ENCODE measurements at regions not wholly inside any gene's neighbourhood (a gene's known extent, or its start where the extent isn't known, plus 50 kb on each side); places are given as distances from the start of the nearest gene placed in this dataset.

DNA sequence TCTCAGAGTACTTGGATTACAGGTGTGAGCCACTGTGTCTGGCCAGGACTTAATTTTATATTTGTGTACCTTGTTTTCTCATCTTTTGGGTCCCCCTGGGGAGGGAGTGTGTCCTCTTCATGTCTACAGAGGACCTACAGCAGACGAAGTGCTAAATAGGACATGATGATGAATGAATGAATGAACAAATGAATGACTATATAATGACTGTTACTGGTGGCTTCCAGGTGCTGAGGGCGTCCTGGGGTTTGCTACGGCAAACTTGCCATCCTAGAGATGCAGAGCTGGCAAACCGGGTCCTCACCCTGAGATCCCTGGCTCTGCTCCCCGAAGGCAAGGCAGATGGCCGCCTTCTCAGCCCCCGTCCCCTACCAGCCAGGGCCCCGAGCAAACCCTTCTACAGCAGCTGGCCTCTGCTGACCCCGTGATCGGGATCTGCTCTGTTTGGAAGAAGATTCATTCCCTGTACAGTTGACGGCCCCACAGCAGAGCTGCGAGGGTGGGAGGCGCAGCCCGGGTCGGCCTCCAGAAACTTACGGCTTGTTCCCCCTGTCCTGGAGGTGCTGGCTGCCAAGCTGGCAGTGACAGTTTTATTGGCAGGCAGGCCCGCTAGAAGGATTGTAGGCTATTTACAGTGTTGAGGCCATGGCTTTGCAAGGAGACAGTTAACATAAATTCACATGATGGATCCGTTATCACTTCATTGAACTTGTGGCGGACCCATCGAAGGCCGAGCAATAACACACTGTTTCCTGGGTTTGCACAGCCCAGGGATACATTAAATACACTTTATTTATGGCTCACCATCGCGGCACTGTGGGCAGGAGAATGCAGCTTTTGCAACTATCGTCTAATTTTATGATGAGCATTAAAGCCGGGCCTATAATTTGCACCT is 197.7 kb upstream of the GSE1 start:
- in situ Hi-C loops (cut with HindIII; ENCODE audit: low sequenced_read_pairs): no loop called here

GRCh38 chr16:85416228-85417109 is 196.7 kb upstream of the GSE1 start:
- in situ Hi-C loops (cut with HindIII; ENCODE audit: low sequenced_read_pairs): no loop called here

DNA sequence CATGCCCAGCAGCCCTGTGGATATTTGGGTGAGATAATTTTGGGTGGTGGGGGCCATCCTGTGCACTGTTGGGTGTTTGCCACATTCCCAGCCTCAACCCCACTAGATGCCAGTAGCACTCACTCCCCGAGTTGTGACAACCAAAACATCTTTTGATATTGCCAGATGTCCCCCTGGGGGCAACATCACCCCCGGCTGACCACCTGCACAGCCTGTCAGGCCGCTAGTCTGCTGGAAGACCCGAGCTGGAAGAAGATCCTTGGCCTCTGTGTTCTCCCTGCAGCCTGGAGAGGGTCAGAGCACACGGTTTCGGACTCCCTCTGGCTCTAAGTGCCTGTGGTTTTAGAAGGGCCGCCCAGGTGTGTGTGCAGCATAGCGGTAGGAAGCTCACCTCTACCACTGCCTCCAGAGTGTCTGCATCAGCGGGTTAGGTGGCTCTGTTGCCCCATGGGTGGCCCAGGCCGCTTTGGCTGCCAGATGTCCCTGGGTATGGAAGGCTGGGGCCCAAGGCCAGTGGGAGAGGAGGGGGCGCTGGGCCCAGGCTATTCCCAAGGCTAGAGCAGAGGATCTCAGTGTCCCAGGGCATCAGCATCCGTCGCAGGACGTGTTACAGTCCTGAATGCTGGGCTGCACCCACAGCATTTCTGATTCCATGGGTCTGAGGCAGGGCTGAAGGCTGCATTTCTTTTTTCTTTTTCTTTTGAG is 195.8 kb upstream of the GSE1 start:
- in situ Hi-C loops (cut with HindIII; ENCODE audit: low sequenced_read_pairs): no loop called here

DNA sequence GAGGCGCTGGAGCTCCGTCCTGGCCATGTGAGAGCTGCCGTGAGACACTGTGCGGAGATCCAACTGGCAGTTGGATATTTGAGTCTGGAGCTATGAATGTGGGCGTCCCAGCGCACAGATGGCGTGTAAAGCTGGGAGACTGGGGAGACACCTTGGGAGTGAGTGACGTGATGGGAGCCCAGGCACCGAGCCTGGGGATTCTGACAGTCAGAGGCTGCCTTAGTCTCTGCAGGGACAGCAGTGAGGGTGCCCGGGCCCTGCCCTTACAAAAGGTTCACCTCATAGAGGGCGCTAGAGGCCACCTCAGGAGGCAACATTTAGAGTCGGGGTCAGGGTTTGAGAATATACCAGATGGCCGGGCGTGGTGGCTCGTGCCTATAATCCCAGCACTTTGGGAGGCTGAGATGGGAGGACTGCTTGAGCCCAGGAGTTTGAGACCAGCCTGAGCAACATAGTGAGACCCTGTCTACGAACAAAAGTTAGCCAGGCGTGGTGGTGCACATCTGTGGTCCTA is 194.1 kb upstream of the GSE1 start:
- in situ Hi-C loops (cut with HindIII; ENCODE audit: low sequenced_read_pairs): no loop called here

- in situ Hi-C loops (cut with HindIII; ENCODE audit: low sequenced_read_pairs): loop anchor here (5.0 kb wide), 1 partner anchor 52 kb away; no protein-coding TSS in a partner anchor
Measured at GRCh38 chr16:85419503-85420408, 193.4 kb upstream of the GSE1 start.

DNA sequence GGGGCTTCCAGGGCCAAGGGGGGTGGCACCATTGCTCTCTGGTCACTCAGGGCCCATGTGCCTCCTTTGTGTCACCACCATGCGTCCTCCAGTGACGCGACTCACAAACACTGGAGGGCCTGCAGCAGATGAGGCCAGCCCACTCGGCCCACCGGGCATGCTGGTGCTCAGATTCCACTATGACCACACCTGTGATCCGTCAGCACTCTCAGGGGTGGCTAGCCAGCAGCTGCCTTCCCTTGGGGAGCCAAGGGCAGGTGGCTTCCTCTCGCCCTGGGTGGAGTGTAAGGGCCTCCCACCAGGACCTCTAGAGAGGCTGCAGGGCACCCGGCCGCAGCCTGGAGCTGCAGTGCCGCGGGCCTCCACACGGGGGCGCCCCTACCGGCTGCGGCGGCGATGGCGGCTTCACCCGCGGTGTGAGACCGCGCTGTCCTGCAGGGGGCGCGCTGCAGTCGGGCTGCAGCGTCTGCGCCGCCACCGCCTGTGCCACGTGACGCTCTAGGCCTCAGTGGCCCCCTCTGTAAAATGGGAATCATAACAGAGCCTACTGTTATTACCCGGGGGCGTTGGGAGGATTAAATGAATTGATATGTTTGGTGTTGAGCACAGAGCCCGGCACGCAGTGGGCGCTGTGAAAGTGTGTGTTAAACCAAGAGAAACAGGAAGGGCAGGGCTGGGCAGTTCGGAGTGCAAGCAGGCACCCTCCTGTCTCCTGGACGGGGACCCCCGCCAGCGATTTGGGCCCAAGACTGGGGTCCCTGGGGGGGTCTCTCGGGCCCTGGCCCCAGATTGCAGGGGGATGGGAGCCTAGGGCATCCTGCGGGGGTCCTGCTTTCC is 192.4 kb upstream of the GSE1 start:
- in situ Hi-C loops (cut with HindIII; ENCODE audit: low sequenced_read_pairs): loop anchor here (5.0 kb wide), 1 partner anchor 53 kb away; no protein-coding TSS in a partner anchor

- in situ Hi-C loops (cut with HindIII; ENCODE audit: low sequenced_read_pairs): loop anchor here (5.0 kb wide), 1 partner anchor 54 kb away; no protein-coding TSS in a partner anchor
Measured at GRCh38 chr16:85421338-85422195, 191.6 kb upstream of the GSE1 start.

DNA sequence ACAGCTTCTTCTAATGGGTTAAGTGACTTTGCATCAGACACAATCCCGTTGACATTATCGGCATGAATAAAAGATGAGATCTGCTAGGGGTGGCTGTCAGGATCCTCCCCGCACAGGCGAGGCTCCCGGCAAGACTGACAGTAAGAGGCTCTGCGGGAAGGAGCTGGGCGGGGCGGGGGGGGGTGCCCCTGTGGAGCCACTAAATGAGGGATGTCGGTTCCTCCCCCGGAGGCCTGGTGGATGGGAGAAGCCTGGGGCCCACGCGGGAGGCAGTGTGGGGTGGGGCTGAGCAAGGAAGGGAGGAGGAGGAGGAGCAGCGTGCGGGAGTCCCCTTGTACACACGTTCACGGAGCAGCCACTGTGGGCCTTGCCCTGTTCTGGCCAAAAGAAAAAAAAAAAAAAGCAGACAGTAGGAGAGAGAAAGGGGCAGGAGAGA is 190.9 kb upstream of the GSE1 start:
- in situ Hi-C loops (cut with HindIII; ENCODE audit: low sequenced_read_pairs): loop anchor here (5.0 kb wide), 1 partner anchor 55 kb away; no protein-coding TSS in a partner anchor

DNA sequence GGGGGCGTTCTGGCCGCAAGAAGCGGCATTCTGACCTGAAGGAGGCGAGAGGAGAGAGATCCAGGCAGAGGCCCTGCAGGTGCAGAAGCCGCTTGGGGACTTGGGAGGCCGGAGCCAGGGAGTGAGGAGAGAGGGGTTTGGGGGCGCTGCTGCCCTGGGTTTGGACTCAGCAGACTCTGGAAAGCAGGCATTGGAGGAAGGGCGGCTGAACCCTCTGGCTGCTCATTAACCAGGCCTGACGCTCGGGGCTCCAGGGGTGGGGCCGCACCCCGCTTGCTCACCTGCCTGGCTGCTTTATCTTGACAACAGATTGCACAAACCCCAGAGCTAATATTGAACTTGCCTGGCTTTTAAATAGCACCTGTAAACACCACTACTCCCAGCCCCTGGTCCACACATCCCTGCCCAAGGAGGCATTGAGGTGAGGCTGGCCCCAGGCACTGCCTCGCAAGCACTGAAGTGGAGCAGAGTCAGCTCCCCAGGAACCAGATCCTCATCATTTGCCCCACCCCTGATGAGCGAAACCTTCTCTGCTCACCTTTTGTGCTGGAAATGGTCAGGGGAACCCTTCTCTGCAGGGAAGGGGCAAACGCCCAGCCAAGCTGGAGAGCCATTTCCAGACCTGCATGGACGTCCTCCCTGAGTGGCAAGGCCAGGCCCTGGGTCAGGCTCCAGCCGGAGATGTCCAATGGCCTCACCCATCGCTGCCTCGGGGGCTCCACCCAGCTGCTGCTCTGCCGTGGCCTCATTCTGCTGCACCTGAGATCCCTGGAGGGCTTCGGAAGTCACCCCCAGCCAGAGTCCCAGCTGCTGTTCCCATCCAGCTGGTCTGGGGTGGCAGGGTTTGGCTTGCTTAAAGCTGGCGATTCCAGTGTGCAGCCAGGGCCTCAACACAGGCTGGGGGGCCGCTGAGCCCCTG is 190.2 kb upstream of the GSE1 start:
- in situ Hi-C loops (cut with HindIII; ENCODE audit: low sequenced_read_pairs): loop anchor here (5.0 kb wide), 1 partner anchor 56 kb away; no protein-coding TSS in a partner anchor

DNA sequence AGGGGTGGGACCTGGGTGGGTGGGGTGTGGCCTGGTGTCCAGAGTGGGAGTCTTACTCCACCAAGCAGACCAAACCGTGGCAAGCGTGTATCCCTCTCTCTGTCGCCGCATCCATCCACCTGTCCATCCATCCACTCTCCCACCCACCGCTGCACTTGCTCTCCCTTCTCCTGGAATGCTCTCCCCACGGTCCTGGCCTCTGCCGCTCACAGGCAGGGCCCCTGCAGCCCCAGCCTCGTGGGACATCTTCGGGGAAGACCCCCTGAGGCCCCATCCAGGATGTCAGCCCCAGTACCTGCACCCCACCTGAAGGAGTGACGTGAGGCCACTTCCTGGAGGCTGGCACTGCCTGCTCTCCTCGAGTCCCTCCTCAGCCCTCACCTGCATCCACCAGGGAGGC is 189.5 kb upstream of the GSE1 start:
- in situ Hi-C loops (cut with HindIII; ENCODE audit: low sequenced_read_pairs): loop anchor here (5.0 kb wide), 1 partner anchor 56 kb away; no protein-coding TSS in a partner anchor

- in situ Hi-C loops (cut with HindIII; ENCODE audit: low sequenced_read_pairs): loop anchor here (5.0 kb wide), 1 partner anchor 57 kb away; no protein-coding TSS in a partner anchor
Measured at GRCh38 chr16:85424260-85425073, 188.7 kb upstream of the GSE1 start.

DNA sequence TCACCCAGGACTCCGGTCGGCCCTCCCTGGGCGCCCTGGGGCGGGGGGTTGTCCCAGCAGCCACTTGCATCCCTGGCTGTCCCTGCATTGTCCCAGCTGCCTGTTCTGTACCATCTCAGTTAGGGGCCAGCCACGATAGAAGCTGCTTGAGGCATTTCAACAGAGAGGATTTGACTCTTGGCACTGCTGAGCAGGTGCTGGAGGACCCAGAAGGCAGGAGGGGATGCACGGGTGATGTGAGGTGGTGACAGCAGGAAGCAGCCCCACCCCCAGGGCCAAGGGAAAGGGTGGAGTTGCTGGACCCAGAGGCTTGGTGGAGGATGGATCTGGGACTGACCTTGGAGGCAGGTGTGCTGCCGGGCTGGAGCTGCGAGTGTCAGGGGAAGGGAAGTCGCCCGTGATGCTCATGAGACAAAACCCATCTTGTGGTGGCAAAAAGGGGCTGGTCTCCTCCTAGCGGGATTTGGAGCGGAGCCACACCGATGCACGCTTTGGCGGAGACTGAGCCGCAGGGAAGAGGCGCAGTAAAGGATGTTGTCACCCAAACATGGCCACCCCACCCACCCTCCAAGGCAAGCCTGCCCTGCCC is 188.0 kb upstream of the GSE1 start:
- in situ Hi-C loops (cut with HindIII; ENCODE audit: low sequenced_read_pairs): no loop called here

GRCh38 chr16:85426806-85427205 is 186.3 kb upstream of the GSE1 start:
- in situ Hi-C loops (cut with HindIII; ENCODE audit: low sequenced_read_pairs): no loop called here

- in situ Hi-C loops (cut with HindIII; ENCODE audit: low sequenced_read_pairs): no loop called here
Measured at GRCh38 chr16:85428168-85428898, 184.8 kb upstream of the GSE1 start.

Measured in endothelial cell of hepatic sinusoid (primary cell).